Breast epithelium (tissue), 4 donors: ENCODE measurements at regions not wholly inside any gene's neighbourhood (a gene's known extent, or its start where the extent isn't known, plus 50 kb on each side); places are given as distances from the start of the nearest gene placed in this dataset.

Experiments
- DNase-seq, 2 donors: peaks; one replicate each; pipeline ENCODE4 v3.0.0-alpha.2; 2019; ENCODE audit warnings: low spot score in 2 of 2
- H3K27ac ChIP-seq, 2 donors: fragments of 200-600 bp; sonication (generic) in 1 of 2; one replicate each; pipeline ENCODE4 v1.5.1; 2016 to 2019; ENCODE audit warnings: mild to moderate bottlenecking in 1 of 2
- H3K27me3 ChIP-seq, 2 donors: fragments of 200-600 bp; sonication (generic) in 1 of 2; one replicate each; pipeline versions ENCODE4 v1.5.1 to v1.6.0; 2017 to 2019; ENCODE audit warnings: control low read depth in 1 of 2, mild to moderate bottlenecking in 1 of 2
- H3K36me3 ChIP-seq: fragments of 200-600 bp; one replicate; pipeline ENCODE4 v1.5.1; 2019
- H3K4me1 ChIP-seq, 2 donors: fragments of 200-600 bp; sonication (generic); one replicate each; pipeline ENCODE4 v1.5.1; 2016 to 2019; ENCODE audit warnings: control low read depth in 1 of 2
- H3K4me3 ChIP-seq, 3 donors: fragments of 200-600 bp; sonication (generic); 1 replicate in 2 of 3; 2 replicates in 1 of 3; pipeline ENCODE4 v1.5.1; 2016 to 2019; ENCODE audit warnings: mild to moderate bottlenecking in 3 of 3, moderate library complexity in 2 of 3
- H3K9me3 ChIP-seq, 2 donors: fragments of 200-600 bp; sonication (generic) in 1 of 2; one replicate each; pipeline ENCODE4 v1.5.1; 2016 to 2019; ENCODE audit warnings: control low read depth in 1 of 2
- CTCF ChIP-seq, 3 donors: fragments of 450-650 bp; IDR thresholded peaks; one replicate each; pipeline ENCODE4 v1.5.1; 2016 to 2017; ENCODE audit warnings: antibody characterized with exemption in 3 of 3, mild to moderate bottlenecking in 3 of 3, moderate library complexity in 3 of 3
- POLR2A ChIP-seq: fragments of 450-650 bp; IDR thresholded peaks from one replicate; pipeline ENCODE4 v1.6.1; 2016; ENCODE audit warnings: antibody characterized with exemption, mild to moderate bottlenecking, moderate library complexity
- POLR2AphosphoS5 ChIP-seq, 3 donors: sonication (generic); formaldehyde crosslinking; IDR thresholded peaks; one replicate each; pipeline ENCODE4 v1.6.1; 2017; ENCODE audit warnings: antibody characterized with exemption in 3 of 3
- intact Hi-C: fragments of 100-400 bp; cut with DNase I; formaldehyde crosslinking; loops from one replicate; pipeline ENCODE4 v1.15.1; 2023; ENCODE audit warnings: low total_unique reads

GRCh38 chr2:66772618-66773017 lies 337.7 kb downstream of the MEIS1 start:
- Histone ChIP-seq H3K27ac (no peak overlapping the region), H3K27me3 (no peaks in the 10 kb centered on the region), H3K36me3 (no peaks in the 10 kb centered on the region), H3K4me1 (no peaks in the 10 kb centered on the region), H3K9me3 (no peaks in the 10 kb centered on the region), H3K4me3 (no peak overlapping the region)
- no peak for DNase-seq
- intact Hi-C loops: no loop called here
- TF ChIP-seq POLR2A: no peak
- TF ChIP-seq POLR2AphosphoS5 (IDR thresholded peaks at IDR 0.05): no peak
- TF ChIP-seq CTCF (IDR thresholded peaks at IDR 0.05): no peak

- H3K4me1 ChIP-seq: no peaks in the 10 kb centered on the region
- DNase-seq: no peak
- intact Hi-C loops: no loop called here
- H3K27me3 ChIP-seq: no peaks in the 10 kb centered on the region
- no peak overlapping the region for H3K4me3 ChIP-seq
- TF ChIP-seq POLR2A (no peak), CTCF (IDR thresholded peaks at IDR 0.05) (no peak), POLR2AphosphoS5 (IDR thresholded peaks at IDR 0.05) (no peak)
- H3K9me3 ChIP-seq: no peaks in the 10 kb centered on the region
- no peaks in the 10 kb centered on the region for H3K36me3 ChIP-seq
- H3K27ac ChIP-seq: no peak overlapping the region
Measured at GRCh38 chr2:66775730-66776422, 341.0 kb downstream of the MEIS1 start.

- TF ChIP-seq CTCF (IDR thresholded peaks at IDR 0.05) (no peak), POLR2A (no peak), POLR2AphosphoS5 (IDR thresholded peaks at IDR 0.05) (no peak)
- Histone ChIP-seq H3K36me3 (no peaks in the 10 kb centered on the region), H3K4me1 (no peaks in the 10 kb centered on the region), H3K27ac (no peak overlapping the region), H3K9me3 (no peaks in the 10 kb centered on the region), H3K27me3 (no peaks in the 10 kb centered on the region), H3K4me3 (no peak overlapping the region)
- no peak for DNase-seq
- intact Hi-C loops: no loop called here
Measured at GRCh38 chr2:66781804-66782203, 346.9 kb downstream of the MEIS1 start.

GRCh38 chr2:66782780-66783361 lies 347.9 kb downstream of the MEIS1 start:
- no peak overlapping the region for H3K27ac ChIP-seq
- intact Hi-C loops: no loop called here
- H3K4me3 ChIP-seq: no peak overlapping the region
- no peaks in the 10 kb centered on the region for H3K27me3 ChIP-seq
- H3K9me3 ChIP-seq: no peaks in the 10 kb centered on the region
- H3K36me3 ChIP-seq: no peaks in the 10 kb centered on the region
- no peak for TF ChIP-seq POLR2A
- TF ChIP-seq CTCF (IDR thresholded peaks at IDR 0.05): no peak
- no peak for TF ChIP-seq POLR2AphosphoS5 (IDR thresholded peaks at IDR 0.05)
- no peaks in the 10 kb centered on the region for H3K4me1 ChIP-seq
- DNase-seq: no peak

GRCh38 chr2:66789741-66790140 lies 354.8 kb downstream of the MEIS1 start:
- Histone ChIP-seq H3K36me3 (no peaks in the 10 kb centered on the region), H3K27ac (no peak overlapping the region), H3K4me1 (no peaks in the 10 kb centered on the region), H3K9me3 (no peaks in the 10 kb centered on the region), H3K27me3 (no peaks in the 10 kb centered on the region), H3K4me3 (no peak overlapping the region)
- DNase-seq: no peak
- intact Hi-C loops: no loop called here
- TF ChIP-seq POLR2A (no peak), POLR2AphosphoS5 (IDR thresholded peaks at IDR 0.05) (no peak), CTCF (IDR thresholded peaks at IDR 0.05) (no peak)
